ENCODE measurements at regions not wholly inside any gene's neighbourhood (a gene's known extent, or its start where the extent isn't known, plus 50 kb on each side); places are given as distances from the start of the nearest gene placed in this dataset.
"Not testable (repeated sequence)": the region's sequence is repeated elsewhere in the genome, so short reads cannot be mapped to it uniquely, and the experiment has no call there.

DNA sequence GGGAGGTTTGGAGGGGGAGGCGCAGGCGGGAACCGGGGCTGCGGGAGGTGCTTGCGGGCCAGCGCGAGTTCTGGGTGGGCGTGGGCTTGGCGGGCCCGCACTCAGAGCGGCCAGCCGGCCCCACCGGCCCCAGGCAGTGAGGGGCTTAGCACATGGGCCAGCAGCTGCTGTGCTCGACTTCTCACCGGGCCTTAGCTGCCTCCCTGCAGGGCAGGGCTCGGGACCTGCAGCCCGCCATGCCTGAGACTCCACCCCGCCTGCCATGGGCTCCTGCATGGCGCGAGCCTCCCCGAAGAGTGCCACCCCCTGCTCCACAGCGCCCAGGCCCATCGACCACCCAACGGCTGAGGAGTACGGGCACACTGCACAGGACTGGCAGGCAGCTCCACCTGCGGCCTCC, 98.6 kb upstream of the IGF1R start:
- no peak for DNase-seq (ENCODE audit: low spot score)
- intact Hi-C loops (cut with DNase I): no loop called here

DNA sequence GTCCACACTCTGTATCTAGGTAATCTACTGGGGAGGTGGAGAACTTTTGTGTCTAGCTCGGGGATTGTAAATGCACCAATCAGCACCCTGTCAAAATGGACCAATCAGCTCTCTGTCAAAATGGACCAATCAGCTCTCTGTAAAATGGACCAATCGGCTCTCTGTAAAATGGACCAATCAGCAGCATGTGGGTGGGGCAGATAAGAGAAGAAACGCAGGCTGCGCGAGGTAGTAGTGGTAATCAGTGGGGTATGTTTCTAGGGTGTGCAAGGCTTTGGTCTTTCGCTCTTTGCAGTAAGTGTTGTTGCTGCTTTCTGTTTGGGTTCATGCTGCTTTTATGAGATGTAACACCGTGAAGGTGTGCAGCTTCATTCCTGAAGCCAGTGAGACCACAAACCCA, 98.0 kb upstream of the IGF1R start:
- DNase-seq (ENCODE audit: low spot score); intact Hi-C loops (cut with DNase I): not testable (repeated sequence)

DNA sequence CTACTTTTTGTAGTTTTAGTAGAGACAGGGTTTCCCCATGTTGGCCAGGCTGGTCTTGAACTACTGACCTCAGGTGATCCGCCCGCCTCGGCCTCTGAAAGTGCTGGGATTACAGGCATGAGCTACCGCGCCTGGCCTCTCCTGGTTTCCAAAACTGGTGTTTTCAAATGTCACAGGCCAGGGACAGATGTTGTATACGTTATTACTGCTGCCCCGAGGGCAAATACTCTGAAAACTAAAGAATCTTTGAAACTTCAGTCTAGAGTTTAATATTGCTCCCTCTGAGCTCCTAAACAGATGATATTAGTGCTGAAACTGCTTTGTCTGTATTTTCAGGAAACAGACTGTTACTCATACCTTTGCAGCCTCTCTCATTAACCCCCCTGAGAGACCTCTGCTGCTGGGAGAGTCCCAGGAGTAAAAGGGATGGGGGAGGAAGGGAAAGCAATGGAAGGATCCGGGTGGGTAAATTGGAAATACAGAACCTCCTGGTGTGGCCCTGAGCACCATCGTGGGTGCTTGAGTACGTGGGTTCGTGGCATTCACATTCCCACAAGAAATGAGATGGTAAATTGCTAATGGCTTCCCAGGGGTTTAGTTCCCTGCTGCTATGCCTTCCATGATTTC, 96.3 kb upstream of the IGF1R start:
- intact Hi-C loops (cut with DNase I): no loop called here
- DNase-seq (ENCODE audit: low spot score): no peak

DNA sequence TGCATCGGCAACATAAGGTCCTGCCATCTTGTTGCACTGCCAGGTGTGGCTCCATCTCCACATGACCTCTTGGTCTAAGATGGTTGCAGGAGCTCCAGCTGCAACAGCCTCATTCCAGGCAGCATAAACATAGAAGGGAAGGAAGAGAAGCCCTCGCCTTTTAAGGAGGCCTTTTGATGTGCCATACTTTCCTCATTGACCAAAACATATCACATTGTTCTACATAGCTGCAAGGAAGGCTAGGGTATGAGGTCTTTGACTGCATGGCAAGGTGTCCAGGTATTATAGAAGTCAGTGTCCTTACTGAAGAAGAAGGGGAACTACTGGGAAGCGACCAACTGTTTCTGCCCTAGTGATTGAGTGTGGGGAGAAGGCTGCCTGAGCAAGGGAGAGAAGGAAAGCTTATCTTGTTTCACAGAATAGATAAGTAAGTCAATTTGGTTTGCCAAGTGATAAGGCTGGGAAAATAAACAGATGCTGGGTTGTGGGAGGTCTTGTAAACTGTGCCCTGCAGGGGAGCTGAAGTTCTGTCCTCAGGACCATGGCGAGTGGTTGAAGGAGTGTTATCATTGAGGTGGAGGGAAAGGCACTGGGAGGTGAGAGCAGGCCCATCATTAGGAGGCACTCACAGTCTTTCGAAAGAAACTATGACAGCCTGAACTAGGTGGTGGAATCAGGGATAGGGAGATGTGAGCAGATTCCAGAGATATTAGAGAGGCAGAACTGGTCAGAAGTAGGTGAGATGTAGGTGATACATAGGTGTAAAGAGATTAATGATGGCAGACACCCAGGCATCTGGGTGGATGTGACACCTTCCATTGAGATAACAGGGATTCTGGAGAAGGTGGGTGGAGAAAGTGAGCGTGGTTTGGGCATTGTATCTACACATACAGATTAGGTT, 93.8 kb upstream of the IGF1R start:
- intact Hi-C loops (cut with DNase I): no loop called here
- DNase-seq (ENCODE audit: low spot score): no peak

- intact Hi-C loops (cut with DNase I): no loop called here
- no peak for DNase-seq (ENCODE audit: low spot score)
Measured at GRCh38 chr15:98555173-98555515, 93.2 kb upstream of the IGF1R start.

GRCh38 chr15:98556321-98556720, 92.0 kb upstream of the IGF1R start:
- DNase-seq (ENCODE audit: low spot score): no peak
- intact Hi-C loops (cut with DNase I): no loop called here

DNA sequence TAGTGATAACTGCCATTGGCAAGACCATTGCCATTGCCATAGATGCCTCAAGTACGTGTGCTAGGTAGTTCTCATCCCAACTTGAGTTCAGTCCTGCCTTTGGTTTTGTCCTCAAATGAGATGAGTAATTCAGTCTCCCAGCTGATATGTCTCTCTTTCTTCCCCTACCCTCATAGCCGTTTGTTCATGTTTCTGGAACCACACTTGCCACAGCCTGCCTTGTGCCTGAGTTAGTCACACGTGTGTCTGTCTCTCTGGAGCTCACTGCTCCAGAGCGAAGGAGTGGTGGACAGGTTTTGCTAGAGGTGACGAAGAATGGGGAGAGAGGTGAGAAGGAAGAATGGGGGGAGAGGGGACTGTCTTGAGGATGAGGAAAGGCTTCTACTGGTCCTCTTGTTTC, 88.0 kb upstream of the IGF1R start:
- DNase-seq (ENCODE audit: low spot score): no peak
- intact Hi-C loops (cut with DNase I): no loop called here

DNA sequence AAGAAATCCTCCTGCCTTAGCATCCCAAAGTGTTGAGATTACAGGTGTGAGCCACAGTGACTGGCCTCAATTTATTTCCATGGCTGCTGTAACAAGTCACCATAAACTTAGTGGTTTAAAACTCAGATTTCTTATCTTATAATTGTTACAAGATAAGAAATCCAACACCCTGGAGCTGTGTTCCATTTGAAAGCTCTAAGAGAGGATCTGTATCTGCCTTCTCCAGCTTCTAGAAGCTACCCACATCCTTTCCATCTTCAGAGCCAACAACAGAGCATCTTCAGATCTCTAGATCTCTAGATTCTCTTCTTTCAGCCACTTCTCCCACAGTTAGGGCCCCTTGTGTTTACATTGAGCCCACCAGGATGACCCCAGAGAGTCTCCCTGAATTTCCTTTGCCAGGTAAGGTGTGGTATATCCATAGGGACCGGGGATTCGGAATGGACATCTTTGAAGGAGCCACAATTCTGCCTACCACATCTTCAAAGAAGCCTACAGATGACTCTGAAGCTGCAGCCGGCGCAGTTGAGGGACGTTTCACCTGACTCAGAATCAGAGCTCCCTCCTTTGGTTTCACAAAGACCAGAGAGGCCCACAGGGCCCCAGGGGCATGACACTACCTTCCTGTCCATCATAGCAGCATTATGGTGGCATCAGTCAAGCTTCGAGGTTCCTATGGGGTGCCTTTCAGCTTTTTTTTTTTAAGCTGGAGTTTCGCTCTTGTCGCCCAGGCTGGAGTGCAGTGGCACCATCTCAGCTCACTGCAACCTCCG, 87.0 kb upstream of the IGF1R start:
- intact Hi-C loops (cut with DNase I): no loop called here
- no peak for DNase-seq (ENCODE audit: low spot score)

DNA sequence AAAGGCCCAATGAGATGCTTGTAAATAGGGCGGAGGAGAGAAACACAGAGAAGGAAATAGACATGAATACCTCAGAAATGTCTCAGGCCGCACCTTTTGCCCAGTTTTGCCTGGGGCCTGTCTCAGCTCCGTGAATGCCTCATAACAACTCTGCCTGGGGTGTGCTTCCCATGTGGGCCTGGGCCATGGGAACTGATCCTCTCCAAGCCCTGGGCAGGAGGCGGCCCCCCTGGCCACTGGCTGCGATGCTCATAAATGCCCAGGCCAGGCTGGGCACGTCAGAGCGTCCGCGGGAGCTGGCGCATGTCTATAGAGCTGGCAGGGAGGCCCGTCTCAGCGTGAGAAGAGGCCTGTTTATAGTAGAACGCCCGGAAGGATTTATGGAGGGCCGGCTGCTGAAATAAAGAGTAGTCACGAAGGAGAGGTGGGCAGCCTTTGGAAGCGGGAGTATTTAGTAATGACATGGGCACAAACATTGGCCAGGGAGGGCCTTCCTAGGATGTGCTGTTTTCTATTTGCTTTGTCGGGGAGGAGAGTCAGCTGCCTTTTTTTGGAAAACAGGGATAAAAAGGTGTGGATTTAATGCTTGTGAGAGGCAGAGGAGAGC, 85.9 kb upstream of the IGF1R start:
- no peak for DNase-seq (ENCODE audit: low spot score)
- intact Hi-C loops (cut with DNase I): no loop called here

- DNase-seq (ENCODE audit: low spot score): no peak
- intact Hi-C loops (cut with DNase I): no loop called here
Measured at GRCh38 chr15:98565566-98565965, 82.8 kb upstream of the IGF1R start.

DNA sequence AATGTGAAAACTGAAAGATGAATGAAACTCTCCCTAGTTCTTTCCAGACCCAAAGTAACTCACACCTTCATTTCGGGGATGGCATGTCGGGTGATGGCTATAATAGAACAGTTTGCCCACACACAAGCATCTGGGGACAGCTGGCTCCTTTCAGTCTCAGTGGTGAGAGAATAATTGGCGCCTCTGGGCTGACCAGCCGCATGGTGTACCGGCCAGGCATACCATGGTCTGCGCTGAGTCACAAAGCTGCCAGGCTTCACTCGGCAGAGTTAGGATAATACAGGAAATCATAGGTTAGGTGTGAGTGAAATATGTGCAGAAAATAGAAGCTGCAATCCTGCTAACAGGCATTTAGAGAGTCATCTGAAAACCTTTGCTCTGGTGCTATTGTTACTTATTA, 80.4 kb upstream of the IGF1R start:
- no peak for DNase-seq (ENCODE audit: low spot score)
- intact Hi-C loops (cut with DNase I): no loop called here

DNA sequence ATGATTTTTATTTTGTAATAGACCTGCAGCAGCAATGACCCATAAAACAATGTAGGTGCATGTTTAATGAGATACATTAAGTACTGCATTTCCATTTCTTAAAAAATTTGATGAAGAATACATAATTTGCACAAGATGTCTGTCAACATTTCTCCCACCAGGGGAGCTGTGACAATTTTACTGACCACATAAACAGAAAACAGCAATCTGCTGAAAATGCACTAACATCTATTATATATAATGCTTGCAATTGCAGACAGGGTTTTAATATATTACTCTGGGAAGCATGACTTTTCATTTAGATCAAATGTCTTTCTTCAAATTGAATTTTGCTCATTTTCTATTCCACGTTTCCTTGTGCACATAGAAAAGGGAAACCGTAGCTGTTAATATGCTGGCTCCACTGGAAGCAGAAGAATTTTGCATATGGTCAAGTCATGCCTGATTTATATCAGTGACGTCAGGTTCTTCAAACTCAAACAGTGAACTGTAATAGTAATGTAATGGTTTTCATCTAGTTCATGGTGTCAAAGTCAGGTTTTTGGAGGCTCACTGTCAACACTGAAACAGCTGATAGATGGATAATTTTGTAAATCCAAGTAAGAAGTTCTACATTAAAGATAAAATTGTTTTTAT, 79.8 kb upstream of the IGF1R start:
- no peak for DNase-seq (ENCODE audit: low spot score)
- intact Hi-C loops (cut with DNase I): no loop called here

DNA sequence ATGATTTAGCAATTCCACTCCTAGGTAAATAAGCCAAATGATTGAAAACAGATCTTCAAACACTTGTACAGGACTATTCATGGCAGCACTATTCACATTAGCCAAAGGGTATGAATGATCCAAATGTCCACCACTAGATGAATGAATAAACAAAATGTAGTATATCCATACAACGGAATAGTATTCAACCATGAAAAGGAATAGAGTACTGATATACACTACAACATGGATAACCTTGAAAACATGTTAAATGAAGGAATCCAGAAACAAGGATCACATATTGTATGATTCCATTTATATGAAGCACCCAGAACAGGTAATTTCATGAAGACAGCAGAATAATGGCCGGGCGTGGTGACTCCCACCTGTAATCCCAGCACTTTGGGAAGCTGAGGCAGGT, 78.2 kb upstream of the IGF1R start:
- intact Hi-C loops (cut with DNase I): no loop called here
- DNase-seq (ENCODE audit: low spot score): no peak

- DNase-seq (ENCODE audit: low spot score): no peak
- intact Hi-C loops (cut with DNase I): no loop called here
Measured at GRCh38 chr15:98580572-98580971, 67.8 kb upstream of the IGF1R start.

GRCh38 chr15:98581715-98582114, 66.6 kb upstream of the IGF1R start:
- intact Hi-C loops (cut with DNase I): no loop called here
- no peak for DNase-seq (ENCODE audit: low spot score)

DNA sequence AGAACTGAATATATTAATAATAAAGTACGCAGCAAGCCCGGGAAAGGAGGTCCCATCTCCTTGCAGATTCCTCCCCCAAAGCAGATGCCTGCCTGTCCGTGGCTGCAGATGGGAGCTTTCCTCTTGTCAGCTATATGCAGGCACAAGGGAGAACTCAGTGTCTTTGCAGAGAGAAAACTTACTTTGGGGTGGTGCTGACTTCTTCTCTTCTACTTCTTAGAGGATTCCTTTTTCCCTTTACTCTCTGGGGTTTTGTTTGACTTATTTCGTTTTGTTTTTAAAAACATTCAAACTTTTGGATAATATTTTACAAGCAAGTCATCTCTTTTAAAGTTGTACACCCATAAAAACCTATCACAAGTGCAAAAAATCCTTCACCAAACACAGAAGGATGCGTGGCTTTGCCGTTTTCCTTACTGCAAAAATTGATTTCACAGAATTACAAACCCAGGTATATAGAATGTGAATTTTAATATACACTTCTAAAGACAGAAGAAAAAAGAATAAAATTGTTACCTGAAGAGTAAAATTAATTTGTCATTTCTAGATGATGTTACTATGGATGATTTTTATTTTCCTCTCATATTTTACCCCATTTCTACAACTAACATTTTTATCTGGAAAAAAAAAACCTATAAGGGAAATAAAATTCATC, 65.3 kb upstream of the IGF1R start:
- DNase-seq (ENCODE audit: low spot score): no peak

DNA sequence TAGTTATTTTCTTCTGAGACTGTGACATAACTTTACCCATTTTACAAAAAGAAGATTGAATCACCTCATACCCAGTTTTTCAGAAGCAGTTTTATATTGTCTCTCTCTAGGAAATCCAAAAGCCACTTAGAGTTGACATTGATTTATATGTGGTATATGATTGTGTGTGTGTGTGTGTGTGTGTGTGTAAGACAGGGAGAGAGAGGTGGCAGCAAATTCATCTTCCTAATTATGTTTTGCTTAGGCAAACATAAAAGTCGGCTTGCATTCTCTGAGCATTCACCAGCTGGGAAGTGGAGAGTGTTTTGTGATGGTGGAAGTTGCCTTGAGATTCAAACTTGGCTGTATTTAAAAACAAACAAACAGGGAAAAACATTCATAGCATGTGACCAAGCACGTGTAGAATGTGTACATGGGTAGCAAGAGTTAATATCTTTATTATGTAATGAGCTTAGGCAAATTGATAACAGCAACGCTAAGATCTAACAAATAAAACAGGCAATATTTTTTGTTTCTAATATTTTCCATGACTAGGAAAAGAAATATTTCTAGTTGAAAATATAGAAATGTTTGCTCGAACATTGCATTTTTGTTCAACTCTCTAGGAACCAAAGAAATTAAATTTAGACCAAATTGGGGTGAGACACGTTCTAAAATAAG, 64.4 kb upstream of the IGF1R start:
- intact Hi-C loops (cut with DNase I): no loop called here
- DNase-seq (ENCODE audit: low spot score): no peak

More for the DNA sequence above, 65.3 kb upstream of the IGF1R start:
- intact Hi-C loops (cut with DNase I): no loop called here

- intact Hi-C loops (cut with DNase I): no loop called here
- DNase-seq (ENCODE audit: low spot score): no peak
Measured at GRCh38 chr15:98586066-98586465, 62.3 kb upstream of the IGF1R start.

GRCh38 chr15:98592136-98592535, 56.2 kb upstream of the IGF1R start:
- intact Hi-C loops (cut with DNase I): no loop called here
- DNase-seq (ENCODE audit: low spot score): no peak

Data from cardiac septum (tissue), 1 donor.